Stromal cell of bone marrow (primary cell): ENCODE measurements at regions not wholly inside any gene's neighbourhood (a gene's known extent, or its start where the extent isn't known, plus 50 kb on each side); places are given as distances from the start of the nearest gene placed in this dataset.

Experiments used
- DNase-seq: peaks from one replicate; pipeline ENCODE4 v3.0.0-alpha.2; 2012; ENCODE audit warnings: low read depth

GRCh38 chr4:38189445-38189844, 229.2 kb downstream of the PTTG2 start:
- DNase-seq = peak; percentile 92

- DNase-seq = peak; percentile 82
Measured at GRCh38 chr4:38190717-38191178, 230.6 kb downstream of the PTTG2 start.

GRCh38 chr4:38192516-38192915, 232.3 kb downstream of the PTTG2 start:
- DNase-seq = no peak

GRCh38 chr4:38193236-38193863, 233.2 kb downstream of the PTTG2 start:
- DNase-seq = no peak

GRCh38 chr4:38194047-38194602, 233.9 kb downstream of the PTTG2 start:
- DNase-seq = no peak

GRCh38 chr4:38195486-38195885, 235.3 kb downstream of the PTTG2 start:
- DNase-seq = no peak

- no peak for DNase-seq
Measured at GRCh38 chr4:38195911-38196310, 235.7 kb downstream of the PTTG2 start.

GRCh38 chr4:38202242-38202641, 242.0 kb downstream of the PTTG2 start:
- DNase-seq = no peak

- no peak for DNase-seq
Measured at GRCh38 chr4:38203609-38204008, 243.4 kb downstream of the PTTG2 start.

GRCh38 chr4:38204339-38205035, 244.3 kb downstream of the PTTG2 start:
- no peak for DNase-seq

GRCh38 chr4:38205261-38205660, 245.1 kb downstream of the PTTG2 start:
- no peak for DNase-seq

GRCh38 chr4:38207110-38207457, 246.9 kb downstream of the PTTG2 start:
- no peak for DNase-seq

- no peak for DNase-seq
Measured at GRCh38 chr4:38209654-38210053, 249.5 kb downstream of the PTTG2 start.

- peak; percentile 26 for DNase-seq
Measured at GRCh38 chr4:38210396-38211114, 250.4 kb downstream of the PTTG2 start.

GRCh38 chr4:38211885-38212284, 251.7 kb downstream of the PTTG2 start:
- no peak for DNase-seq

- no peak for DNase-seq
Measured at GRCh38 chr4:38213083-38213805, 253.0 kb downstream of the PTTG2 start.

GRCh38 chr4:38222892-38223291, 262.7 kb downstream of the PTTG2 start:
- DNase-seq = no peak

GRCh38 chr4:38223306-38223705, 263.1 kb downstream of the PTTG2 start:
- DNase-seq = peak; percentile 40

GRCh38 chr4:38223782-38224236, 263.6 kb downstream of the PTTG2 start:
- DNase-seq = no peak

- no peak for DNase-seq
Measured at GRCh38 chr4:38224850-38225249, 264.7 kb downstream of the PTTG2 start.

GRCh38 chr4:38226170-38226569, 266.0 kb downstream of the PTTG2 start:
- no peak for DNase-seq
